Endothelial cell of umbilical vein (primary cell): ENCODE measurements at regions not wholly inside any gene's neighbourhood (a gene's known extent, or its start where the extent isn't known, plus 50 kb on each side); places are given as distances from the start of the nearest gene placed in this dataset.

Source experiments
- BruUV-seq: library from RNA; stranded (reverse); fragments of 400-500 nt; replicated peaks from 2 replicates; lab custom pipeline; 2021; lab: Mats Ljungman, UMichigan
- CTCF ChIA-PET: fragments of 300-600, 350-600 bp; sonication (Branson Sonifier 250); formaldehyde crosslinking; loops from one replicate; lab custom pipeline; 2021; ENCODE audit warnings: antibody characterized with exemption, inconsistent platforms; lab: Charles Lee
- POLR2A ChIA-PET: fragments of 300-600, 350-600 bp; sonication (Branson Sonifier 250); formaldehyde crosslinking; loops from one replicate; lab custom pipeline; 2021; ENCODE audit warnings: antibody characterized with exemption, inconsistent platforms; lab: Charles Lee
- DNase-seq: peaks from one replicate; pipeline ENCODE4 v3.0.0-alpha.2; 2011; ENCODE audit warnings: low read depth, low spot score
- FAIRE-seq: peaks from 2 replicates; lab custom pipeline; 2011; peaks lifted over from hg19 to GRCh38; lab: Jason Lieb, UNC
- H2AFZ ChIP-seq: 2 replicates; pipeline ENCODE4 v1.6.0; 2012; ENCODE audit warnings: low read depth, low read length, control low read depth, inconsistent platforms
- H3K27ac ChIP-seq: 2 replicates; pipeline ENCODE4 v1.5.1; 2011; ENCODE audit warnings: low read depth, mild to moderate bottlenecking, control low read depth, low read length, moderate library complexity; ENCODE audit not compliant: insufficient read depth
- H3K27me3 ChIP-seq, 2 experiments: 2 replicates each; pipeline versions ENCODE4 v1.6.0 to v1.6.1; 2011; ENCODE audit warnings: low read length in 2 of 2, mixed read lengths in 1 of 2; ENCODE audit not compliant: control insufficient read depth in 2 of 2, insufficient read depth in 2 of 2
- H3K36me3 ChIP-seq, 2 experiments: 2 replicates in 1 of 2; 3 replicates in 1 of 2; pipeline ENCODE4 v1.5.1; 2011; ENCODE audit warnings: low read length in 2 of 2, mild to moderate bottlenecking in 1 of 2, moderate library complexity in 1 of 2; ENCODE audit not compliant: control insufficient read depth in 2 of 2, insufficient read depth in 2 of 2; ENCODE audit errors: extremely low read depth in 1 of 2
- H3K4me1 ChIP-seq: 3 replicates; pipeline ENCODE4 v1.5.1; 2011; ENCODE audit warnings: mild to moderate bottlenecking, low read length; ENCODE audit not compliant: control insufficient read depth, insufficient read depth; ENCODE audit errors: extremely low read depth
- H3K4me2 ChIP-seq: 2 replicates; pipeline ENCODE4 v1.6.1; 2011; ENCODE audit warnings: low read length, control low read depth, mixed read lengths; ENCODE audit not compliant: insufficient read depth
- H3K4me3 ChIP-seq, 3 experiments: fragments of 200-600 bp in 1 of 3; sonication (generic), shearing (Covaris generic) in 1 of 3; replicated peaks in 1 of 3; 2 replicates each; pipeline ENCODE4 v1.5.1; 2011 to 2016; ENCODE audit warnings: control low read depth in 3 of 3, low read length in 3 of 3, mild to moderate bottlenecking in 2 of 3, inconsistent platforms in 1 of 3, low read depth in 1 of 3, moderate library complexity in 1 of 3; ENCODE audit not compliant: insufficient read depth in 1 of 3
- H3K79me2 ChIP-seq: 2 replicates; pipeline ENCODE4 v1.6.0; 2012; ENCODE audit warnings: low read length, inconsistent platforms; ENCODE audit not compliant: control insufficient read depth, insufficient read depth
- H3K9ac ChIP-seq: replicated peaks from 2 replicates; pipeline ENCODE3; 2011; ENCODE audit warnings: low read length, control low read depth; ENCODE audit not compliant: insufficient read depth; ENCODE audit errors: extremely low read depth
- H3K9me1 ChIP-seq: replicated peaks from 3 replicates; pipeline ENCODE4 v1.6.0; 2011; ENCODE audit warnings: mild to moderate bottlenecking, low read length; ENCODE audit not compliant: control insufficient read depth, insufficient read depth; ENCODE audit errors: extremely low read depth
- H3K9me3 ChIP-seq: replicated peaks from 2 replicates; pipeline ENCODE4 v1.5.1; 2012; ENCODE audit warnings: low read length, inconsistent platforms; ENCODE audit not compliant: control insufficient read depth, insufficient read depth
- H4K20me1 ChIP-seq: replicated peaks from 2 replicates; pipeline ENCODE3; 2011; ENCODE audit warnings: mild to moderate bottlenecking, low read length; ENCODE audit not compliant: control insufficient read depth, insufficient read depth; ENCODE audit errors: extremely low read depth
- CTCF ChIP-seq, 2 donors: IDR thresholded peaks; 1 replicate in 1 of 2; 2 replicates in 1 of 2; pipeline ENCODE4 v1.5.1; 2011; ENCODE audit warnings: low read length in 2 of 2, mild to moderate bottlenecking in 2 of 2, moderate library complexity in 2 of 2, control low read depth in 1 of 2, inconsistent platforms in 1 of 2, low read depth in 1 of 2; ENCODE audit not compliant: insufficient read depth in 1 of 2; ENCODE audit errors: extremely low read depth in 1 of 2
- EZH2 ChIP-seq: IDR thresholded peaks from 2 replicates; pipeline ENCODE4 v1.6.1; 2012; ENCODE audit warnings: borderline replicate concordance, low read depth, mild to moderate bottlenecking, moderate library complexity, low read length, inconsistent platforms; ENCODE audit not compliant: severe bottlenecking
- FOS ChIP-seq: IDR thresholded peaks from 2 replicates; pipeline ENCODE4 v1.6.1; 2011; ENCODE audit warnings: mild to moderate bottlenecking, low read length, moderate library complexity, borderline replicate concordance; ENCODE audit not compliant: insufficient read depth
- GATA2 ChIP-seq: IDR thresholded peaks from 2 replicates; pipeline ENCODE4 v1.7.0; 2011; ENCODE audit warnings: low read depth, mild to moderate bottlenecking, moderate library complexity, mixed read lengths, low read length; ENCODE audit not compliant: insufficient read length, insufficient read depth
- JUN ChIP-seq: IDR thresholded peaks from 2 replicates; pipeline ENCODE4 v1.6.1; 2011; ENCODE audit warnings: borderline replicate concordance, low read depth; ENCODE audit not compliant: insufficient read length, insufficient read depth
- MAX ChIP-seq: IDR thresholded peaks from 2 replicates; pipeline ENCODE4 v1.6.1; 2011; ENCODE audit not compliant: insufficient read depth, insufficient read length
- MYC ChIP-seq: IDR thresholded peaks from one replicate; pipeline ENCODE4 v1.6.1; 2011; ENCODE audit warnings: mild to moderate bottlenecking, low read depth, low read length
- POLR2A ChIP-seq: IDR thresholded peaks from 2 replicates; pipeline ENCODE4 v1.6.1; 2012; ENCODE audit warnings: low read depth, mild to moderate bottlenecking, control low read depth, low read length
- POLR2AphosphoS5 ChIP-seq: IDR thresholded peaks from 2 replicates; pipeline ENCODE4 v1.6.1; 2012; ENCODE audit warnings: low read depth, mild to moderate bottlenecking, control low read depth, low read length, moderate library complexity; ENCODE audit not compliant: insufficient read depth
- dilution Hi-C: fragments of 300-500 bp; cut with MboI; formaldehyde crosslinking; loops from one replicate; pipeline ENCODE4 v1.15.0; 2019; ENCODE audit warnings: low sequenced_read_pairs; ENCODE audit not compliant: extremely low pct_ligation_motif_present
- intact Hi-C: fragments of 100-400 bp; cut with micrococcal nuclease; formaldehyde crosslinking; loops from one replicate; pipeline ENCODE4 v1.10.0; 2022

GRCh38 chr2:58922245-58922644, 681.1 kb upstream of the FANCL start:
- Histone ChIP-seq H3K79me2 (no peaks in the 10 kb centered on the region), H3K27me3 (no peaks in the 10 kb centered on the region), H3K4me3 (no peak overlapping the region), H3K9me3 (no peaks in the 10 kb centered on the region), H2AFZ (no peak overlapping the region), H3K36me3 (no peaks in the 10 kb centered on the region), H3K4me2 (no peak overlapping the region), H3K27ac (no peak overlapping the region), H4K20me1 (no peaks in the 10 kb centered on the region), H3K9ac (no peak overlapping the region), H3K4me1 (no peaks in the 10 kb centered on the region), H3K9me1 (no peaks in the 10 kb centered on the region)
- FAIRE-seq (no peak), DNase-seq (no peak)
- ChIA-PET POLR2A (no interaction called here), CTCF (no interaction called here)
- dilution Hi-C loops (no loop called here), intact Hi-C loops (no loop called here)
- no TSS peak for BruUV-seq
- TF ChIP-seq POLR2A: no peak
- no peak for TF ChIP-seq EZH2
- TF ChIP-seq CTCF (IDR thresholded peaks at IDR 0.05; ENCODE audit: extremely low read depth in 1 of 2, insufficient read depth in 1 of 2, low read depth in 1 of 2, low read length in 2 of 2): no peak
- TF ChIP-seq MAX: no peak
- TF ChIP-seq GATA2: no peak
- no peak for TF ChIP-seq FOS
- no peak for TF ChIP-seq JUN
- TF ChIP-seq MYC: no peak
- no peak for TF ChIP-seq POLR2AphosphoS5
